SU-DHL-6 (cell line): ENCODE measurements at regions not wholly inside any gene's neighbourhood (a gene's known extent, or its start where the extent isn't known, plus 50 kb on each side); places are given as distances from the start of the nearest gene placed in this dataset.

Experiments
- CTCF ChIP-seq: fragments of 200-600 bp; sonication (generic); IDR thresholded peaks from one replicate; pipeline ENCODE4 v1.5.1; 2017; ENCODE audit warnings: antibody characterized with exemption, mild to moderate bottlenecking, low read length, moderate library complexity; ENCODE audit not compliant: insufficient read depth, poor library complexity, severe bottlenecking
- EZH2phosphoT487 ChIP-seq: fragments of 200-600 bp; sonication (generic), shearing (Covaris generic); conservative IDR thresholded peaks from 2 replicates; pipeline ENCODE4 v1.6.1; 2018; ENCODE audit warnings: mild to moderate bottlenecking, antibody characterized with exemption, low read length, moderate library complexity, mixed read lengths

GRCh38 chr5:44652674-44653073 is 156.1 kb upstream of the MRPS30 start:
- TF ChIP-seq CTCF (no peak), EZH2phosphoT487 (no peak)
